ENCODE measurements at regions not wholly inside any gene's neighbourhood (a gene's known extent, or its start where the extent isn't known, plus 50 kb on each side); places are given as distances from the start of the nearest gene placed in this dataset.

- no peak for DNase-seq
- ChIA-PET CTCF (no interaction called here), POLR2A (no interaction called here)
- no peak overlapping the region for H3K4me3 Mint-ChIP-seq
- intact Hi-C loops (cut with micrococcal nuclease) = no loop called here
- no peaks in the 10 kb centered on the region for H3K9me3 Mint-ChIP-seq
- no peak for ATAC-seq (ENCODE audit: low read depth)
- no peaks in the 10 kb centered on the region for H3K4me1 Mint-ChIP-seq
- no peak overlapping the region for H3K27ac Mint-ChIP-seq
- H3K27me3 Mint-ChIP-seq = peaks cover 2% of the 10 kb centered on the region
- no peaks in the 10 kb centered on the region for H3K36me3 Mint-ChIP-seq (ENCODE audit: low read depth)
- TF ChIP-seq CTCF (IDR thresholded peaks at IDR 0.05) = no peak
Observed at GRCh38 chr16:80019395-80019794, 418.9 kb upstream of the MAF start.

- intact Hi-C loops (cut with micrococcal nuclease) = no loop called here
- no peaks in the 10 kb centered on the region for H3K4me1 Mint-ChIP-seq
- no peak for ATAC-seq (ENCODE audit: low read depth)
- no peak overlapping the region for H3K4me3 Mint-ChIP-seq
- H3K27me3 Mint-ChIP-seq = peaks cover 2% of the 10 kb centered on the region
- H3K9me3 Mint-ChIP-seq = no peaks in the 10 kb centered on the region
- POLR2A ChIA-PET = no interaction called here
- H3K27ac Mint-ChIP-seq = no peak overlapping the region
- no peaks in the 10 kb centered on the region for H3K36me3 Mint-ChIP-seq (ENCODE audit: low read depth)
- no peak for DNase-seq
- TF ChIP-seq CTCF (IDR thresholded peaks at IDR 0.05) = no peak
- CTCF ChIA-PET = no interaction called here
Observed at GRCh38 chr16:80018466-80018865, 417.9 kb upstream of the MAF start.

- POLR2A ChIA-PET = no interaction called here
Observed at GRCh38 chr16:80016731-80017326, 416.3 kb upstream of the MAF start.

GRCh38 chr16:80015566-80015965, 415.0 kb upstream of the MAF start:
- H3K4me3 Mint-ChIP-seq = no peak overlapping the region
- DNase-seq (no peak), ATAC-seq (ENCODE audit: low read depth) (no peak)
- CTCF ChIA-PET = no interaction called here
- POLR2A ChIA-PET = no interaction called here
- H3K4me1 Mint-ChIP-seq = no peaks in the 10 kb centered on the region
- no peak for TF ChIP-seq CTCF (IDR thresholded peaks at IDR 0.05)
- no peak overlapping the region for H3K27ac Mint-ChIP-seq
- no peaks in the 10 kb centered on the region for H3K9me3 Mint-ChIP-seq
- intact Hi-C loops (cut with micrococcal nuclease) = no loop called here
- peaks cover 2% of the 10 kb centered on the region for H3K27me3 Mint-ChIP-seq
- no peaks in the 10 kb centered on the region for H3K36me3 Mint-ChIP-seq (ENCODE audit: low read depth)

More at GRCh38 chr16:80016731-80017326, 416.3 kb upstream of the MAF start:
- no peak overlapping the region for H3K4me3 Mint-ChIP-seq
- peaks cover 2% of the 10 kb centered on the region for H3K27me3 Mint-ChIP-seq
- DNase-seq = no peak
- intact Hi-C loops (cut with micrococcal nuclease) = no loop called here
- no peak for TF ChIP-seq CTCF (IDR thresholded peaks at IDR 0.05)
- CTCF ChIA-PET = no interaction called here
- H3K27ac Mint-ChIP-seq = no peak overlapping the region
- no peak for ATAC-seq (ENCODE audit: low read depth)
- no peaks in the 10 kb centered on the region for H3K4me1 Mint-ChIP-seq
- no peaks in the 10 kb centered on the region for H3K36me3 Mint-ChIP-seq (ENCODE audit: low read depth)
- no peaks in the 10 kb centered on the region for H3K9me3 Mint-ChIP-seq

GRCh38 chr16:80014241-80014939, 413.9 kb upstream of the MAF start:
- H3K36me3 Mint-ChIP-seq (ENCODE audit: low read depth) = no peaks in the 10 kb centered on the region
- no peak overlapping the region for H3K4me3 Mint-ChIP-seq
- no peak for TF ChIP-seq CTCF (IDR thresholded peaks at IDR 0.05)
- H3K27me3 Mint-ChIP-seq = no peaks in the 10 kb centered on the region
- no peaks in the 10 kb centered on the region for H3K9me3 Mint-ChIP-seq
- H3K27ac Mint-ChIP-seq = no peak overlapping the region
- no peaks in the 10 kb centered on the region for H3K4me1 Mint-ChIP-seq
- intact Hi-C loops (cut with micrococcal nuclease) = no loop called here
- ATAC-seq (ENCODE audit: low read depth) = no peak
- ChIA-PET CTCF (no interaction called here), POLR2A (no interaction called here)
- no peak for DNase-seq
